OCI-LY1 (cell line): ENCODE measurements at regions not wholly inside any gene's neighbourhood (a gene's known extent, or its start where the extent isn't known, plus 50 kb on each side); places are given as distances from the start of the nearest gene placed in this dataset.

Source experiments
- H2AFZ ChIP-seq: fragments of 200-600 bp; sonication (generic), shearing (Covaris generic); 2 replicates; pipeline ENCODE4 v1.6.0; 2014; ENCODE audit warnings: antibody characterized with exemption, mild to moderate bottlenecking, low read length
- H3F3A ChIP-seq: fragments of 200-600 bp; sonication (generic), shearing (Covaris generic); 2 replicates; pipeline ENCODE4 v1.6.0; 2014; ENCODE audit warnings: mild to moderate bottlenecking, antibody characterized with exemption, low read length, moderate library complexity; ENCODE audit not compliant: insufficient read depth
- H3K27ac ChIP-seq: fragments of 200-600 bp; sonication (generic); 2 replicates; pipeline ENCODE4 v1.5.1; 2014; ENCODE audit warnings: low read length, mixed run types, mild to moderate bottlenecking, low read depth; ENCODE audit not compliant: poor library complexity, severe bottlenecking
- H3K27me3 ChIP-seq: fragments of 200-600 bp; sonication (generic); 2 replicates; pipeline ENCODE4 v1.6.0; 2014; ENCODE audit warnings: antibody characterized with exemption, mild to moderate bottlenecking, low read length, moderate library complexity; ENCODE audit not compliant: insufficient read depth
- H3K36me3 ChIP-seq: fragments of 200-600 bp; sonication (generic); 2 replicates; pipeline ENCODE4 v1.6.1; 2014; ENCODE audit warnings: mild to moderate bottlenecking, antibody characterized with exemption, low read length, moderate library complexity, mixed read lengths; ENCODE audit not compliant: insufficient read depth
- H3K4me1 ChIP-seq: fragments of 200-600 bp; sonication (generic); 2 replicates; pipeline ENCODE4 v1.5.1; 2014; ENCODE audit warnings: mild to moderate bottlenecking, low read length, moderate library complexity; ENCODE audit not compliant: insufficient read depth, severe bottlenecking
- H3K4me2 ChIP-seq: fragments of 200-600 bp; sonication (generic), shearing (Covaris generic); 2 replicates; pipeline ENCODE4 v1.6.1; 2014; ENCODE audit warnings: low read length
- H3K4me3 ChIP-seq: fragments of 200-600 bp; sonication (generic); 2 replicates; pipeline ENCODE4 v1.5.1; 2014; ENCODE audit warnings: low read length, low read depth, mild to moderate bottlenecking, mixed read lengths; ENCODE audit not compliant: poor library complexity, severe bottlenecking
- H3K79me2 ChIP-seq: fragments of 200-600 bp; shearing (Covaris generic); 2 replicates; pipeline ENCODE4 v1.6.1; 2016; ENCODE audit warnings: mixed run types, low read length, mixed read lengths; ENCODE audit not compliant: insufficient read depth
- H3K9ac ChIP-seq: fragments of 200-600 bp; sonication (generic), shearing (Covaris generic); 2 replicates; pipeline ENCODE4 v1.6.1; 2014; ENCODE audit warnings: mild to moderate bottlenecking, low read length, mixed read lengths
- H3K9me2 ChIP-seq: fragments of 200-600 bp; sonication (generic), shearing (Covaris generic); 2 replicates; pipeline ENCODE4 v1.6.1; 2014; ENCODE audit warnings: low read depth, mild to moderate bottlenecking, low read length, mixed read lengths
- H3K9me3 ChIP-seq: fragments of 200-600 bp; shearing (Covaris generic); 2 replicates; pipeline ENCODE4 v1.6.1; 2014; ENCODE audit warnings: low read length, mixed read lengths
- H4K20me1 ChIP-seq: fragments of 200-600 bp; sonication (generic), shearing (Covaris generic); 2 replicates; pipeline ENCODE4 v1.6.0; 2016; ENCODE audit warnings: mild to moderate bottlenecking, low read length; ENCODE audit not compliant: insufficient read depth
- EZH2 ChIP-seq: fragments of 200-600 bp; sonication (generic), shearing (Covaris generic); IDR thresholded peaks from 2 replicates; pipeline ENCODE4 v1.8.0; 2017; ENCODE audit warnings: borderline replicate concordance, mixed run types, mild to moderate bottlenecking, antibody characterized with exemption, low read length, moderate library complexity, mixed read lengths
- TF ChIP-seq, protein P1 (sequence below): fragments of 200-600 bp; sonication (generic), shearing (Covaris generic); IDR thresholded peaks from 2 replicates; pipeline ENCODE4 v1.5.1; 2017; ENCODE audit warnings: mild to moderate bottlenecking, antibody characterized with exemption, low read length, moderate library complexity, mixed read lengths

DNA sequence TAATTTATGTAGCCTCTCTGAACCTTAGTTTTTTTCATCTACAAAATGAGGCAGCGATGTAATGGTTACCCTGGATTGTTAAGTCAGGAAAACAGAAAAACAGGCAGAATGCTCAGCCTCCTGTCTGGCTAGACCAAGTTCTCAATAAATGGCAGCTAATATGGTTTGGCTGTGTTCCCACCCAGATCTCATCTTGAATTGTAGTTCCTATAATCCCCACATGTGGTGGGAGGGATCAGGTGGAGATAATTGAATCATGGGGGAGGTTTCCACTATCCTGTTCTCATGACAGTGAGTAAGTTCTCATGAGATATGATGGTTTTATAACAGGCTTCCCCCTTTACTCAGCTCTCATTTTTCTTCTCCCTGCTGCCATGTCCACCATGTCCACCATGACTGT, 220.0 kb downstream of the CMPK2 start:
- TF ChIP-seq EZH2, result no peak
- TF ChIP-seq, protein P1, sequence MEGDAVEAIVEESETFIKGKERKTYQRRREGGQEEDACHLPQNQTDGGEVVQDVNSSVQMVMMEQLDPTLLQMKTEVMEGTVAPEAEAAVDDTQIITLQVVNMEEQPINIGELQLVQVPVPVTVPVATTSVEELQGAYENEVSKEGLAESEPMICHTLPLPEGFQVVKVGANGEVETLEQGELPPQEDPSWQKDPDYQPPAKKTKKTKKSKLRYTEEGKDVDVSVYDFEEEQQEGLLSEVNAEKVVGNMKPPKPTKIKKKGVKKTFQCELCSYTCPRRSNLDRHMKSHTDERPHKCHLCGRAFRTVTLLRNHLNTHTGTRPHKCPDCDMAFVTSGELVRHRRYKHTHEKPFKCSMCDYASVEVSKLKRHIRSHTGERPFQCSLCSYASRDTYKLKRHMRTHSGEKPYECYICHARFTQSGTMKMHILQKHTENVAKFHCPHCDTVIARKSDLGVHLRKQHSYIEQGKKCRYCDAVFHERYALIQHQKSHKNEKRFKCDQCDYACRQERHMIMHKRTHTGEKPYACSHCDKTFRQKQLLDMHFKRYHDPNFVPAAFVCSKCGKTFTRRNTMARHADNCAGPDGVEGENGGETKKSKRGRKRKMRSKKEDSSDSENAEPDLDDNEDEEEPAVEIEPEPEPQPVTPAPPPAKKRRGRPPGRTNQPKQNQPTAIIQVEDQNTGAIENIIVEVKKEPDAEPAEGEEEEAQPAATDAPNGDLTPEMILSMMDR, result no peak
- H3K4me3 ChIP-seq, result no peak overlapping the region
- H3K9me3 ChIP-seq, result no peaks in the 10 kb centered on the region
- H4K20me1 ChIP-seq, result no peaks in the 10 kb centered on the region
- H3K27ac ChIP-seq, result no peak overlapping the region
- H3K79me2 ChIP-seq, result no peaks in the 10 kb centered on the region
- no peaks in the 10 kb centered on the region for H3K27me3 ChIP-seq
- H3K9me2 ChIP-seq, result no peaks in the 10 kb centered on the region
- no peak overlapping the region for H3K9ac ChIP-seq
- no peaks in the 10 kb centered on the region for H3F3A ChIP-seq
- no peaks in the 10 kb centered on the region for H3K4me1 ChIP-seq
- H2AFZ ChIP-seq, result no peak overlapping the region
- H3K36me3 ChIP-seq, result no peaks in the 10 kb centered on the region
- no peak overlapping the region for H3K4me2 ChIP-seq

DNA sequence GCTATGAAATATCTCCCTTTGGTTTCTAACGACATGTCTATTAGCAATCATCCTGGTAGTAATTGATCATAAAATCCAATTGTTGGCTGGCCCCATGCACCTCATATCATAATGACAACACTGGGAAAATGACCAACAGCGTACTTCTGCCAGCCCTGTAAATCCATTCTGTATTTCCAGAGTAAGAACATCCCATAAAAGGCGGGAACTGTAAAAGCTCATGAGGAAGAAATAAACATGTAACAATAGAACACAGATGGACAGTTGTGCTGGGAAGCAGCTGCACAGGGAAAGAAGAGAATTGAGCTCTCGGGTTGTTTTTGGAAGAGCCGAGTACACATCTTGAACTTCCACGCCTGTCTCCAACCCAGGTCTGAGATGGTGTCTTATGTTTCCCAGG, 218.7 kb downstream of the CMPK2 start:
- H3K9me2 ChIP-seq, result no peaks in the 10 kb centered on the region
- H3K27me3 ChIP-seq, result no peaks in the 10 kb centered on the region
- no peak overlapping the region for H3K4me3 ChIP-seq
- no peaks in the 10 kb centered on the region for H4K20me1 ChIP-seq
- H3K9ac ChIP-seq, result no peak overlapping the region
- TF ChIP-seq, protein P1, result no peak
- no peak for TF ChIP-seq EZH2
- H3K36me3 ChIP-seq, result no peaks in the 10 kb centered on the region
- H3K9me3 ChIP-seq, result no peaks in the 10 kb centered on the region
- H3K79me2 ChIP-seq, result no peaks in the 10 kb centered on the region
- H2AFZ ChIP-seq, result no peak overlapping the region
- H3K27ac ChIP-seq, result no peak overlapping the region
- H3K4me1 ChIP-seq, result no peaks in the 10 kb centered on the region
- no peaks in the 10 kb centered on the region for H3F3A ChIP-seq
- H3K4me2 ChIP-seq, result no peak overlapping the region

DNA sequence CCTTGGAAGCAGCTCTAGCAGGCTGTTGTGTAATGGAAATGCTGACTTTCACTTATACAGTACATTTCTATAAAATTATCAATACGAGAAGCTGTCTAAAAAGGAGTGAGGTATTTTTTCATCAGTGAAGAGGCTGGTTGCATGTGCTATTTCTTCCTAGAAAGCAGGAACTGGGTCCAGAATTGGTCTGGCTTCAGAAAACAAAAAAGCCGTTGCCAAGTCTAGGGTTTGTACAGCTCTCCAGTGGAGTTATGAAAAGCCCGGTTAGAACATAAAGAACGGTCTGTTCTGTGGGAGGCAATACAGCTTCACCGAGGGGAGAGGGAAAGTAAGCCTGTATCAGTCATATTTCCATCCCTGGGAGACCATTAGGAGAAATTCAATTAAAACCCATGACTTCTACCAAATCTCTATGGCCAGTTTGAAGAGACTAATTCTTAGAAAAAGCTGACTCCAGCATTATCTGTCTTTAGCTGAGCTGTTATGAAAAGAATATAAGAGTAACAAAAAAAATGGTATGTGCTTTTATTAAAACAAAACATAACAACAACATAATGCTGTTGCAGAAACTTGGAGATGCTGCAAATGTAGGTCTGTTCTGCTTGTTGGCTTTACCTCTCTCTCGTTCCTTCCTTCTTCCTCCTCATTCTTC, 217.0 kb downstream of the CMPK2 start:
- Histone ChIP-seq H2AFZ (no peak overlapping the region), H3K4me2 (no peak overlapping the region), H3K36me3 (no peaks in the 10 kb centered on the region), H3K27ac (no peak overlapping the region), H4K20me1 (no peaks in the 10 kb centered on the region), H3K79me2 (no peaks in the 10 kb centered on the region), H3K27me3 (no peaks in the 10 kb centered on the region), H3F3A (no peaks in the 10 kb centered on the region), H3K9ac (no peak overlapping the region), H3K9me3 (no peaks in the 10 kb centered on the region), H3K4me3 (no peak overlapping the region), H3K9me2 (no peaks in the 10 kb centered on the region), H3K4me1 (no peaks in the 10 kb centered on the region)
- TF ChIP-seq EZH2, result no peak
- TF ChIP-seq, protein P1, result no peak
